Adrenal gland (tissue), 9 donors: ENCODE measurements at regions not wholly inside any gene's neighbourhood (a gene's known extent, or its start where the extent isn't known, plus 50 kb on each side); places are given as distances from the start of the nearest gene placed in this dataset.

Experiments
- DNase-seq, 7 donors: peaks; one replicate each; pipeline ENCODE4 v3.0.0-alpha.2; 2019 to 2020
- H3K27ac ChIP-seq, 5 donors: fragments of 200-600 bp; sonication (generic) in 4 of 5; 1 replicate in 3 of 5; 2 replicates in 2 of 5; pipeline versions ENCODE4 v1.5.1 to v1.8.0; 2016 to 2020; ENCODE audit warnings: mild to moderate bottlenecking in 1 of 5
- H3K27me3 ChIP-seq: fragments of 200-600 bp; 2 replicates; pipeline ENCODE4 v1.8.0; 2021
- H3K36me3 ChIP-seq, 2 donors: fragments of 200-600 bp; replicated peaks in 1 of 2; 1 replicate in 1 of 2; 2 replicates in 1 of 2; pipeline versions ENCODE4 v1.5.1 to v1.8.0; 2018 to 2022
- H3K4me1 ChIP-seq, 2 donors: fragments of 200-600 bp; replicated peaks in 1 of 2; 1 replicate in 1 of 2; 2 replicates in 1 of 2; pipeline versions ENCODE4 v1.5.1 to v1.8.0; 2018 to 2021
- H3K4me3 ChIP-seq, 4 donors: fragments of 200-600 bp; sonication (generic) in 3 of 4; one replicate each; pipeline ENCODE4 v1.5.1; 2016 to 2018
- H3K9me3 ChIP-seq, 3 donors: fragments of 200-600 bp; sonication (generic) in 1 of 3; replicated peaks in 1 of 3; 1 replicate in 2 of 3; 2 replicates in 1 of 3; pipeline versions ENCODE4 v1.5.1 to v1.8.0; 2016 to 2021
- CTCF ChIP-seq, 6 experiments: fragments of 450-650 bp in 4 of 6; fragments of 200-600 bp in 2 of 6; sonication (generic) in 1 of 6; IDR thresholded peaks; 1 replicate in 5 of 6; 2 replicates in 1 of 6; pipeline versions ENCODE4 v1.5.1 to v1.8.0; 2016 to 2021; ENCODE audit warnings: antibody characterized with exemption in 6 of 6, mild to moderate bottlenecking in 2 of 6, moderate library complexity in 1 of 6
- POLR2A ChIP-seq, 2 donors: fragments of 450-650 bp; IDR thresholded peaks; one replicate each; pipeline ENCODE4 v1.6.1; 2017; ENCODE audit warnings: antibody characterized with exemption in 2 of 2, mild to moderate bottlenecking in 2 of 2, moderate library complexity in 1 of 2
- WGBS, 4 donors: extraction: QIAGEN DNeasy Blood & Tissue Kit in 2 of 4; methylation state at CpG; one replicate each; pipeline versions ENCODE4 v1.1.5 to v1.1.7; 2013 to 2017; 5-methylcytosine and 5-hydroxymethylcytosine counted together
- intact Hi-C, 2 donors: fragments of 100-400 bp; cut with DNase I; formaldehyde crosslinking; loops; one replicate each; pipeline versions ENCODE4 v1.14.1 to v1.15.0; 2022 to 2023
- donor health status: healthy with polysubstance abuse.
- donor health status: Bipolar disorder and iron deficiency.
- donor health status: DM: yes; HTN: yes; CAD: no.
- donor health status: DM: no; HTN: no; CAD: no.
- donor health status: DM: no; HTN: no; CAD: no.

- no peak overlapping the region for H3K4me3 ChIP-seq
- no peaks in the 10 kb centered on the region for H3K9me3 ChIP-seq
- no peak for DNase-seq
- WGBS, 4 donors = 64 to 78% (median 69%) methylated on average over 4 of the region's 4 CpGs
- H3K27ac ChIP-seq = no peak overlapping the region
- TF ChIP-seq CTCF (IDR thresholded peaks at IDR 0.05) (no peak), POLR2A (IDR thresholded peaks at IDR 0.05) (no peak)
- no peaks in the 10 kb centered on the region for H3K36me3 ChIP-seq
- H3K4me1 ChIP-seq = no peaks in the 10 kb centered on the region
- intact Hi-C loops = no loop called here
- no peaks in the 10 kb centered on the region for H3K27me3 ChIP-seq
Measured at GRCh38 chr10:129330211-129330610, 136.8 kb upstream of the MGMT start.

- Histone ChIP-seq H3K27me3 (no peaks in the 10 kb centered on the region), H3K4me1 (no peaks in the 10 kb centered on the region), H3K9me3 (no peaks in the 10 kb centered on the region), H3K4me3 (no peak overlapping the region), H3K27ac (no peak overlapping the region), H3K36me3 (no peaks in the 10 kb centered on the region)
- 57 to 71% (median 63%) methylated on average over 12 of the region's 12 CpGs for WGBS, 4 donors
- no peak for DNase-seq
- TF ChIP-seq POLR2A (IDR thresholded peaks at IDR 0.05) = no peak
- TF ChIP-seq CTCF (IDR thresholded peaks at IDR 0.05) = no peak
- intact Hi-C loops = no loop called here
Measured at GRCh38 chr10:129331207-129331838, 135.7 kb upstream of the MGMT start.

GRCh38 chr10:129331839-129332220 is 135.2 kb upstream of the MGMT start:
- no peak overlapping the region for H3K4me3 ChIP-seq
- intact Hi-C loops = no loop called here
- H3K4me1 ChIP-seq = no peaks in the 10 kb centered on the region
- WGBS, 4 donors = 80 to 88% (median 85%) methylated on average over 12 to 13 of the region's 13 CpGs
- no peaks in the 10 kb centered on the region for H3K9me3 ChIP-seq
- DNase-seq = no peak
- H3K27me3 ChIP-seq = no peaks in the 10 kb centered on the region
- H3K36me3 ChIP-seq = no peaks in the 10 kb centered on the region
- TF ChIP-seq CTCF (IDR thresholded peaks at IDR 0.05) = no peak
- no peak for TF ChIP-seq POLR2A (IDR thresholded peaks at IDR 0.05)
- no peak overlapping the region for H3K27ac ChIP-seq

- no peaks in the 10 kb centered on the region for H3K27me3 ChIP-seq
- H3K27ac ChIP-seq = no peak overlapping the region
- DNase-seq = no peak
- H3K9me3 ChIP-seq = no peaks in the 10 kb centered on the region
- 24 to 29% (median 26%) methylated on average over 6 of the region's 6 CpGs for WGBS, 4 donors
- no peaks in the 10 kb centered on the region for H3K36me3 ChIP-seq
- no peaks in the 10 kb centered on the region for H3K4me1 ChIP-seq
- peak in 4 of 6 experiments; percentile 8 to 37 (median 20) for TF ChIP-seq CTCF (IDR thresholded peaks at IDR 0.05)
- no peak for TF ChIP-seq POLR2A (IDR thresholded peaks at IDR 0.05)
- intact Hi-C loops = no loop called here
- no peak overlapping the region for H3K4me3 ChIP-seq
Measured at GRCh38 chr10:129332476-129332875, 134.6 kb upstream of the MGMT start.
